LNCaP clone FGC (cell line): ENCODE measurements at regions not wholly inside any gene's neighbourhood (a gene's known extent, or its start where the extent isn't known, plus 50 kb on each side); places are given as distances from the start of the nearest gene placed in this dataset.

Experiments used
- DNase-seq: peaks from one replicate; pipeline ENCODE4 v3.0.0-alpha.2; 2011; ENCODE audit warnings: low read depth
- H3K4me3 ChIP-seq: 2 replicates; pipeline ENCODE4 v1.5.1; 2011; ENCODE audit warnings: mild to moderate bottlenecking, low read depth, low read length, control low read depth
- CTCF ChIP-seq: IDR thresholded peaks from 2 replicates; pipeline ENCODE4 v1.5.1; 2012; ENCODE audit warnings: mild to moderate bottlenecking; ENCODE audit not compliant: control insufficient read depth, insufficient read depth; ENCODE audit errors: extremely low read depth

- DNase-seq, result no peak
- no peak overlapping the region for H3K4me3 ChIP-seq
- no peak for TF ChIP-seq CTCF
Observed at GRCh38 chr13:33636243-33636642, 181.7 kb upstream of the RFC3 start.

GRCh38 chr13:33636955-33637670 is 180.8 kb upstream of the RFC3 start:
- no peak for DNase-seq
- no peak for TF ChIP-seq CTCF
- H3K4me3 ChIP-seq, result no peak overlapping the region

GRCh38 chr13:33637978-33638743 is 179.8 kb upstream of the RFC3 start:
- H3K4me3 ChIP-seq, result no peak overlapping the region
- DNase-seq, result no peak
- no peak for TF ChIP-seq CTCF

GRCh38 chr13:33639158-33639557 is 178.8 kb upstream of the RFC3 start:
- no peak for DNase-seq
- no peak for TF ChIP-seq CTCF
- H3K4me3 ChIP-seq, result no peak overlapping the region

GRCh38 chr13:33639626-33640080 is 178.3 kb upstream of the RFC3 start:
- no peak overlapping the region for H3K4me3 ChIP-seq
- DNase-seq, result no peak
- no peak for TF ChIP-seq CTCF

GRCh38 chr13:33640832-33641231 is 177.1 kb upstream of the RFC3 start:
- TF ChIP-seq CTCF, result no peak
- DNase-seq, result no peak
- no peak overlapping the region for H3K4me3 ChIP-seq
